HCT116 (cell line): ENCODE measurements at regions not wholly inside any gene's neighbourhood (a gene's known extent, or its start where the extent isn't known, plus 50 kb on each side); places are given as distances from the start of the nearest gene placed in this dataset.

Experiments used
- ATAC-seq: fragments of 200-7000 bp; cut with Tn5 transposase; 2 replicates; pipeline ENCODE4 v1.9.1; 2020; ENCODE audit warnings: mild to moderate bottlenecking, moderate library complexity
- BruUV-seq: library from RNA; stranded (reverse); fragments of 400-500 nt; replicated peaks from 2 replicates; lab custom pipeline; 2021; lab: Mats Ljungman, UMichigan
- CTCF ChIA-PET: fragments of 300-600 bp; sonication (Branson Sonifier 250); formaldehyde crosslinking; loops from one replicate; lab custom pipeline; 2021; ENCODE audit warnings: antibody characterized with exemption; lab: Charles Lee
- POLR2A ChIA-PET: fragments of 300-600, 350-600 bp; sonication (Branson Sonifier 250); formaldehyde crosslinking; loops from one replicate; lab custom pipeline; 2021; ENCODE audit warnings: antibody characterized with exemption; lab: Charles Lee
- RAD21 ChIA-PET, 2 experiments: fragments of 300-600 bp; sonication (Branson Sonifier 250); formaldehyde crosslinking; loops; one replicate each; lab custom pipeline; 2023; ENCODE audit warnings: low total read pairs in 2 of 2; ENCODE audit not compliant: uncharacterized antibody in 2 of 2, unreplicated experiment in 2 of 2, low non-redundant PET in 1 of 2; lab: Charles Lee
- DNase-seq: peaks from one replicate; pipeline ENCODE4 v3.0.0-alpha.2; 2010; ENCODE audit warnings: low read depth, low spot score
- H2AFZ ChIP-seq: fragments of 200-600 bp; shearing (Covaris generic), sonication (generic); 2 replicates; pipeline ENCODE4 v1.6.1; 2017; ENCODE audit warnings: low read depth, mixed run types, mixed read lengths, antibody characterized with exemption, low read length; ENCODE audit not compliant: poor library complexity, severe bottlenecking
- H3K27ac ChIP-seq: 2 replicates; pipeline ENCODE4 v1.5.1; 2012; ENCODE audit warnings: low read depth, low read length
- H3K27me3 ChIP-seq: fragments of 200-600 bp; sonication (generic); 2 replicates; pipeline ENCODE4 v1.6.1; 2016; ENCODE audit warnings: mixed run types, low read length, mixed read lengths; ENCODE audit not compliant: insufficient read depth
- H3K36me3 ChIP-seq, 2 experiments: fragments of 200-500 bp in 1 of 2; fragments of 200-600 bp in 1 of 2; sonication (Bioruptor generic) in 1 of 2; sonication (generic) in 1 of 2; 2 replicates each; pipeline versions ENCODE4 v1.5.1 to v1.6.1; 2014 to 2016; ENCODE audit warnings: low read length in 2 of 2, inconsistent platforms in 1 of 2, mixed read lengths in 1 of 2, mixed run types in 1 of 2; ENCODE audit not compliant: insufficient read depth in 2 of 2, control insufficient read depth in 1 of 2
- H3K4me1 ChIP-seq, 2 experiments: fragments of 200-600 bp in 1 of 2; sonication (generic) in 1 of 2; 2 replicates each; pipeline versions ENCODE4 v1.5.1 to v1.6.1; 2012 to 2017; ENCODE audit warnings: low read length in 2 of 2, inconsistent platforms in 1 of 2, mild to moderate bottlenecking in 1 of 2, mixed read lengths in 1 of 2, mixed run types in 1 of 2, moderate library complexity in 1 of 2; ENCODE audit not compliant: insufficient read depth in 2 of 2, control insufficient read depth in 1 of 2
- H3K4me2 ChIP-seq: fragments of 200-600 bp; sonication (generic); 2 replicates; pipeline ENCODE4 v1.6.1; 2017; ENCODE audit warnings: mixed run types, low read length, mixed read lengths
- H3K4me3 ChIP-seq, 2 experiments: fragments of 200-600 bp in 1 of 2; sonication (generic) in 1 of 2; replicated peaks in 1 of 2; 2 replicates each; pipeline ENCODE4 v1.5.1; 2011 to 2016; ENCODE audit warnings: low read length in 2 of 2, control low read depth in 1 of 2, low read depth in 1 of 2, mild to moderate bottlenecking in 1 of 2, mixed read lengths in 1 of 2, mixed run types in 1 of 2
- H3K79me2 ChIP-seq: fragments of 200-600 bp; sonication (generic); 2 replicates; pipeline ENCODE4 v1.6.1; 2017; ENCODE audit warnings: mild to moderate bottlenecking, mixed run types, low read length, moderate library complexity, mixed read lengths; ENCODE audit not compliant: insufficient read depth
- H3K9ac ChIP-seq: fragments of 200-600 bp; sonication (generic); 2 replicates; pipeline ENCODE4 v1.6.1; 2016; ENCODE audit warnings: low read length, mixed read lengths
- H3K9me2 ChIP-seq: fragments of 200-600 bp; sonication (generic), shearing (Covaris generic); 2 replicates; pipeline ENCODE4 v1.6.1; 2017; ENCODE audit warnings: mixed run types, mild to moderate bottlenecking, moderate library complexity; ENCODE audit not compliant: insufficient read depth
- H3K9me3 ChIP-seq, 2 experiments: fragments of 200-500 bp in 1 of 2; fragments of 200-600 bp in 1 of 2; sonication (Bioruptor generic) in 1 of 2; sonication (generic) in 1 of 2; 2 replicates each; pipeline ENCODE4 v1.6.1; 2014 to 2017; ENCODE audit warnings: low read length in 2 of 2, mixed read lengths in 2 of 2, inconsistent platforms in 1 of 2, low read depth in 1 of 2, mild to moderate bottlenecking in 1 of 2, mixed run types in 1 of 2, moderate library complexity in 1 of 2; ENCODE audit not compliant: control insufficient read depth in 1 of 2, insufficient read depth in 1 of 2
- H4K20me1 ChIP-seq: fragments of 200-600 bp; sonication (generic), shearing (Covaris generic); 2 replicates; pipeline ENCODE4 v1.6.1; 2017; ENCODE audit warnings: mixed run types, mild to moderate bottlenecking, moderate library complexity; ENCODE audit not compliant: insufficient read depth
- ATF3 ChIP-seq: IDR thresholded peaks from 2 replicates; pipeline ENCODE4 v1.6.1; 2012
- CEBPB ChIP-seq: IDR thresholded peaks from 2 replicates; pipeline ENCODE4 v1.6.1; 2012; ENCODE audit warnings: low read depth
- CTCF ChIP-seq, 3 experiments: fragments of 200-600 bp in 1 of 3; sonication (generic) in 1 of 3; IDR thresholded peaks in 2 of 3; conservative IDR thresholded peaks in 1 of 3; 2 replicates each; pipeline ENCODE4 v1.5.1; 2012 to 2017; ENCODE audit warnings: low read depth in 2 of 3, low read length in 2 of 3, antibody characterized with exemption in 1 of 3, borderline replicate concordance in 1 of 3, control low read depth in 1 of 3, mild to moderate bottlenecking in 1 of 3, mixed read lengths in 1 of 3, mixed run types in 1 of 3, moderate library complexity in 1 of 3; ENCODE audit not compliant: insufficient read depth in 1 of 3
- ELF1 ChIP-seq: IDR thresholded peaks from 2 replicates; pipeline ENCODE4 v1.6.1; 2012; ENCODE audit warnings: low read depth, borderline replicate concordance
- EZH2 ChIP-seq: fragments of 200-600 bp; sonication (generic); IDR thresholded peaks from 2 replicates; pipeline ENCODE4 v1.6.1; 2017; ENCODE audit warnings: antibody characterized with exemption, mixed run types
- EZH2phosphoT487 ChIP-seq: fragments of 200-600 bp; IDR thresholded peaks from 2 replicates; pipeline ENCODE4 v1.6.1; 2018; ENCODE audit warnings: antibody characterized with exemption, borderline replicate concordance
- FOSL1 ChIP-seq: IDR thresholded peaks from 2 replicates; pipeline ENCODE4 v1.6.1; 2012; ENCODE audit warnings: low read depth
- POLR2AphosphoS5 ChIP-seq: IDR thresholded peaks from 2 replicates; pipeline ENCODE4 v1.6.1; 2011; ENCODE audit warnings: mild to moderate bottlenecking, low read depth, low read length, moderate library complexity
- SIN3A ChIP-seq: IDR thresholded peaks from 2 replicates; pipeline ENCODE4 v1.6.1; 2012; ENCODE audit warnings: low read depth
- SP1 ChIP-seq: IDR thresholded peaks from 2 replicates; pipeline ENCODE4 v1.6.1; 2012; ENCODE audit warnings: low read depth
- TCF7L2 ChIP-seq: IDR thresholded peaks from 2 replicates; pipeline ENCODE4 v1.7.0; 2011; ENCODE audit warnings: borderline replicate concordance, inconsistent platforms; ENCODE audit not compliant: insufficient read depth, insufficient read length; ENCODE audit errors: extremely low read depth
- YY1 ChIP-seq: IDR thresholded peaks from 2 replicates; pipeline ENCODE4 v1.6.1; 2011; ENCODE audit warnings: low read length, low read depth, moderate library complexity, mild to moderate bottlenecking; ENCODE audit not compliant: insufficient replicate concordance; ENCODE audit errors: extremely low read depth
- ZBTB33 ChIP-seq: IDR thresholded peaks from 2 replicates; pipeline ENCODE4 v1.6.1; 2011; ENCODE audit warnings: mild to moderate bottlenecking, low read length, moderate library complexity; ENCODE audit not compliant: insufficient replicate concordance; ENCODE audit errors: extremely low read depth
- ZNF274 ChIP-seq: fragments of 200-500 bp; sonication (Bioruptor generic); IDR thresholded peaks from 2 replicates; pipeline ENCODE4 v1.6.1; 2014; ENCODE audit warnings: mild to moderate bottlenecking, low read depth, low read length, inconsistent platforms
- intact Hi-C: fragments of 100-400 bp; cut with micrococcal nuclease; formaldehyde crosslinking; loops from 2 replicates; pipeline ENCODE4 v1.10.0; 2022

- H3K27ac ChIP-seq, result no peak overlapping the region
- no peaks in the 10 kb centered on the region for H3K27me3 ChIP-seq
- RAD21 ChIA-PET, result no interaction called here
- POLR2A ChIA-PET, result no interaction called here
- H3K79me2 ChIP-seq, result no peaks in the 10 kb centered on the region
- DNase-seq (no peak), ATAC-seq (no peak)
- CTCF ChIA-PET, result no interaction called here
- H3K9ac ChIP-seq, result no peak overlapping the region
- BruUV-seq, result no TSS peak
- no peak overlapping the region for H3K4me3 ChIP-seq
- H3K9me2 ChIP-seq, result no peaks in the 10 kb centered on the region
- H3K9me3 ChIP-seq, result no peaks in the 10 kb centered on the region
- peaks cover 0 to 5% of the 10 kb centered on the region in 2 experiments; a peak in 1 of 4 replicates for H3K4me1 ChIP-seq
- H2AFZ ChIP-seq, result no peak overlapping the region
- no peaks in the 10 kb centered on the region for H4K20me1 ChIP-seq
- no peak overlapping the region for H3K4me2 ChIP-seq
- no peaks in the 10 kb centered on the region for H3K36me3 ChIP-seq
- intact Hi-C loops, result no loop called here
- TF ChIP-seq YY1 (no peak), FOSL1 (no peak), SP1 (no peak), ZNF274 (no peak), EZH2 (no peak), ATF3 (no peak), POLR2AphosphoS5 (no peak)
Observed at GRCh38 chr13:99721606-99722337, 220.5 kb downstream of the TM9SF2 start.

GRCh38 chr13:99717959-99718674 lies 216.8 kb downstream of the TM9SF2 start:
- no TSS peak for BruUV-seq
- DNase-seq, result no peak
- CTCF ChIA-PET, result no interaction called here
- POLR2A ChIA-PET, result no interaction called here
- ATAC-seq, result no peak
- no peak overlapping the region for H3K4me3 ChIP-seq
- intact Hi-C loops, result no loop called here
- no peaks in the 10 kb centered on the region for H4K20me1 ChIP-seq
- H3K9me2 ChIP-seq, result no peaks in the 10 kb centered on the region
- no peaks in the 10 kb centered on the region for H3K79me2 ChIP-seq
- no peaks in the 10 kb centered on the region for H3K27me3 ChIP-seq
- peaks cover 0 to 5% of the 10 kb centered on the region in 2 experiments; a peak in 1 of 4 replicates for H3K4me1 ChIP-seq
- no peak overlapping the region for H3K9ac ChIP-seq
- H3K36me3 ChIP-seq, result no peaks in the 10 kb centered on the region
- H3K9me3 ChIP-seq, result no peaks in the 10 kb centered on the region
- H2AFZ ChIP-seq, result no peak overlapping the region
- H3K27ac ChIP-seq, result no peak overlapping the region
- no peak overlapping the region for H3K4me2 ChIP-seq
- RAD21 ChIA-PET, result no interaction called here
- TF ChIP-seq ATF3 (no peak), POLR2AphosphoS5 (no peak), CTCF (IDR thresholded peaks at IDR 0.05 in 2 of 3, conservative IDR thresholded peaks at IDR 0.05 in 1 of 3; ENCODE audit: borderline replicate concordance in 1 of 3, insufficient read depth in 1 of 3, low read depth in 2 of 3, low read length in 2 of 3) (no peak), ZBTB33 (no peak), CEBPB (no peak), EZH2 (no peak), TCF7L2 (no peak), ELF1 (no peak), SIN3A (no peak), EZH2phosphoT487 (no peak)
